ENCODE measurements at regions not wholly inside any gene's neighbourhood (a gene's known extent, or its start where the extent isn't known, plus 50 kb on each side); places are given as distances from the start of the nearest gene placed in this dataset.

DNA sequence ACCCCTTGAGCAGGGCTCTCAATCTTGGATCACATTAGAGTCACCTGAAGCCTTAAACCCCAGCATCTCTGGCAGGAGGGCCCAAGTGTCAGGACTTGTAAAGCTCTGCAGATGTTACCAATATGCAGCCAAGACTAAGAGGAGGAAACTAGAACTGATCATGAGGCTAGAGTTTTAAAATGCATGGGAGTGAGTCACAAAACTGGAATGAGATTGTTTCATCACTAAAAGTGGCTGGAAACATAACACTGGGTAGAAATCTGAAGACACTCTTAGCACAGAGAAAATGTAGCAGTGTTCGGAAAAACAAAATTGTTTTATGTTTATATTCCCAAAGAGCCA lies 63.3 kb upstream of the GHITM start:
- H3K27me3 ChIP-seq: no peaks in the 10 kb centered on the region
- H3K9me3 ChIP-seq: no peaks in the 10 kb centered on the region
- no peaks in the 10 kb centered on the region for H3K36me3 ChIP-seq
- TF ChIP-seq, protein P1, sequence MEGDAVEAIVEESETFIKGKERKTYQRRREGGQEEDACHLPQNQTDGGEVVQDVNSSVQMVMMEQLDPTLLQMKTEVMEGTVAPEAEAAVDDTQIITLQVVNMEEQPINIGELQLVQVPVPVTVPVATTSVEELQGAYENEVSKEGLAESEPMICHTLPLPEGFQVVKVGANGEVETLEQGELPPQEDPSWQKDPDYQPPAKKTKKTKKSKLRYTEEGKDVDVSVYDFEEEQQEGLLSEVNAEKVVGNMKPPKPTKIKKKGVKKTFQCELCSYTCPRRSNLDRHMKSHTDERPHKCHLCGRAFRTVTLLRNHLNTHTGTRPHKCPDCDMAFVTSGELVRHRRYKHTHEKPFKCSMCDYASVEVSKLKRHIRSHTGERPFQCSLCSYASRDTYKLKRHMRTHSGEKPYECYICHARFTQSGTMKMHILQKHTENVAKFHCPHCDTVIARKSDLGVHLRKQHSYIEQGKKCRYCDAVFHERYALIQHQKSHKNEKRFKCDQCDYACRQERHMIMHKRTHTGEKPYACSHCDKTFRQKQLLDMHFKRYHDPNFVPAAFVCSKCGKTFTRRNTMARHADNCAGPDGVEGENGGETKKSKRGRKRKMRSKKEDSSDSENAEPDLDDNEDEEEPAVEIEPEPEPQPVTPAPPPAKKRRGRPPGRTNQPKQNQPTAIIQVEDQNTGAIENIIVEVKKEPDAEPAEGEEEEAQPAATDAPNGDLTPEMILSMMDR (IDR thresholded peaks at IDR 0.05): no peak
- TF ChIP-seq POLR2A (IDR thresholded peaks at IDR 0.05; ENCODE audit: low read depth) (no peak), POLR2AphosphoS5 (IDR thresholded peaks at IDR 0.05) (peak in 1 of 2 donors; percentile 35)
- no peak overlapping the region for H3K4me3 ChIP-seq
- no peaks in the 10 kb centered on the region for H3K4me1 ChIP-seq
- DNase-seq (ENCODE audit: extremely low spot score): peak; percentile 75
- intact Hi-C loops (cut with DNase I): no loop called here
- WGBS: 37% methylated on average over 1 of the region's 1 CpG
- H3K27ac ChIP-seq (replicated peaks in 1 of 4): peak overlapping the region; percentile 39 to 66 (median 50)

DNA sequence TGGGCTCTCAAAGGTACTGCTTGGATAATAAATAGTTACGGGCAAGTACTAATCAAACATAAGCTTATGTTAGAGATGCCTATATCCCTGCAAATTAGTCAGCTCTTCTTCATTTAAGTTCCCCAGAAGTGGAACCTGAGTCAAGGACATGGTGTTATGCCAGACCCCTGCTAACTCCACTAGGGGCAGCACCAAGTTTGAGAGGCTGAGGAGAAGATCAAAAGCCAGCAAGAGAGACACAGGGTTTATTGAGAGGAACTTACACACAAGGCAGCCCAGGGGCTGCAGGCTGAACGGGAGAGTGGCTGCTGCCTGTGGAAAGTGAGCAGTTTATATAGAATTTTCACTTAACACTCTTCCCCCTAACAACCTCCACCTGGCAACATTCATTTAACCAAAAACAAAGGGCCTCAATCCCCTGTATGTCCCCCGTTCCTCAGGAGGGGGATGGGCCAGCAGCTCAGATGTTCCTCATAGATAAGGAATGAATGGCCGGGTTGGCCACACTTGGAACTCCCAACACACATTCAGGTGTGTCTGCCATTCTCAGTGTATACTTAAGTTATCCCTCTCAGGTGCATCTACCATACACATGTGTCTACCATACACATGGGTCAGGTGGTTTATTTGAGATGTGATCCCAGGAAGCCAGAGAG lies 62.6 kb upstream of the GHITM start:
- Histone ChIP-seq H3K4me3 (no peak overlapping the region), H3K27ac (replicated peaks in 1 of 4) (peak overlapping the region; percentile 33 to 57 (median 48)), H3K9me3 (no peaks in the 10 kb centered on the region), H3K36me3 (no peaks in the 10 kb centered on the region), H3K27me3 (no peaks in the 10 kb centered on the region), H3K4me1 (no peaks in the 10 kb centered on the region)
- peak; percentile 84 for DNase-seq (ENCODE audit: extremely low spot score)
- intact Hi-C loops (cut with DNase I): no loop called here
- TF ChIP-seq, protein P1 (IDR thresholded peaks at IDR 0.05): peak in 1 of 3 experiments; percentile 7
- no peak for TF ChIP-seq EP300 (IDR thresholded peaks at IDR 0.05)
- 49% methylated on average over 4 of the region's 4 CpGs for WGBS

DNA sequence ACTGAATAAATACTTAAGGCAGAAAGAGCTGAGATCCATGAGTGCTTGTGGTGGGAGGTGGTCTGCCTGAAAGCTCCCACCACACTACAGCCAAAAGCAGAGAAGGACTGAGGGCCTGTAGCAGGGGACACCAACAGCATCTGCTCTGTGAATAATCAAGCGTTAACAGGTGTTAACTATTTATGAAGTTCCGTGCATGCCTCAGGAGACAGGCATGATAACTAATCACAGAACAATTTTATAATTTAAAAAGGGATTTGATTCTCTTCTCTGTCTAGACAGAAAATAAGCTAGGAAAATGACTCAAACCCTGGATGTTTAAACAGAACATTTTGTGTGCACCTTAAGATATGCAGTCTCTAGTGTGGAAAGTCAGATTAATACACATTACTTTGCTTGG lies 61.5 kb upstream of the GHITM start:
- Histone ChIP-seq H3K4me3 (no peak overlapping the region), H3K27me3 (no peaks in the 10 kb centered on the region), H3K27ac (replicated peaks in 1 of 4) (no peak overlapping the region), H3K4me1 (no peaks in the 10 kb centered on the region), H3K36me3 (no peaks in the 10 kb centered on the region), H3K9me3 (no peaks in the 10 kb centered on the region)
- TF ChIP-seq EP300 (IDR thresholded peaks at IDR 0.05) (no peak), POLR2A (IDR thresholded peaks at IDR 0.05; ENCODE audit: low read depth) (no peak), POLR2AphosphoS5 (IDR thresholded peaks at IDR 0.05) (no peak)
- TF ChIP-seq, protein P1 (IDR thresholded peaks at IDR 0.05): no peak
- WGBS: 49% methylated on average over 2 of the region's 2 CpGs
- intact Hi-C loops (cut with DNase I): no loop called here
- DNase-seq (ENCODE audit: extremely low spot score): peak; percentile 62

DNA sequence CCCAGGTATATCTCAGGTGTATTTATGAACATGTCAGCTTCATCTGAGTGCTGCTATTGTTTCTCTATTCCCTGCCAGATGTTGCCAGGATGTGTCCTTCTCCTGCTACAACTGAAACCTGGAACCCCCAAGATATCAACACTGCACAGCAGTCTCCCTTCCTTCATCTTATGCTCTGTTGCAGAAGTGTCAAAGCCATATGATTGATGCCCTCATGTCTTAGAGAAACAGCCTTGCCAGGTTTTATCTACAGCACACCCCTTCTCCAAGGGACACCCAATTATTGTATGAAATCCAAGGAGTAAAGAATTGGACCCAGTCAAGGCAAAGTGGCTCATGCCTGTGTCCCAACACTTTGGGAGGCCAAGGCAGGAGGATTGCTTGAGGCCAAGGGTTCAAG lies 60.5 kb upstream of the GHITM start:
- Histone ChIP-seq H3K36me3 (no peaks in the 10 kb centered on the region), H3K9me3 (peaks cover 0 to 1% (median 0%) of the 10 kb centered on the region in 4 donors), H3K4me3 (no peak overlapping the region), H3K27me3 (no peaks in the 10 kb centered on the region), H3K27ac (replicated peaks in 1 of 4) (no peak overlapping the region), H3K4me1 (no peaks in the 10 kb centered on the region)
- intact Hi-C loops (cut with DNase I): no loop called here
- TF ChIP-seq EP300 (IDR thresholded peaks at IDR 0.05): no peak
- TF ChIP-seq POLR2AphosphoS5 (IDR thresholded peaks at IDR 0.05): no peak
- TF ChIP-seq POLR2A (IDR thresholded peaks at IDR 0.05; ENCODE audit: low read depth): no peak
- TF ChIP-seq, protein P1 (IDR thresholded peaks at IDR 0.05): no peak
- DNase-seq (ENCODE audit: extremely low spot score): peak; percentile 50

DNA sequence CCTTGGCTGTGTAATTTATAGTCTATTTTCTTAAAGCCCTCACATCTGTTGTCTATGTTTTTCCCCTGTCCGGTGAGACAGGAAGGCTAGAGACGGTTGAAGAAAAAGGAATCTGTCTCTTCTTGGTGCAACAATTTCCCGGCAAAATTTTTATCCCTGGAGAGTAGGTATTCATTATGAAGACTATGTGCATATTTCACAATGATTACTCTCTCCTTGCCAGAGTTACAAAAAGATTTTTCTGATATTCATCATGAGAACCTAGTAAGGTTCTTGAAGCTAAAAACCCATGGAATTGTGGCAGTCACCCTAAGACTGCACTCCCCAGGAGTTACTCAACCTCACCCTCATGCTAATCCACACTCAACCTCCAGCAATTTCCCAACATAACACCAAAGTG lies 55.0 kb upstream of the GHITM start:
- DNase-seq (ENCODE audit: extremely low spot score): no peak
- Histone ChIP-seq H3K27me3 (no peaks in the 10 kb centered on the region), H3K4me1 (no peaks in the 10 kb centered on the region), H3K9me3 (peaks cover 0 to 5% (median 0%) of the 10 kb centered on the region in 4 donors), H3K27ac (replicated peaks in 1 of 4) (no peak overlapping the region), H3K4me3 (no peak overlapping the region), H3K36me3 (no peaks in the 10 kb centered on the region)
- WGBS: 37% methylated on average over 3 of the region's 3 CpGs
- intact Hi-C loops (cut with DNase I): no loop called here
- TF ChIP-seq, protein P1 (IDR thresholded peaks at IDR 0.05): no peak
- no peak for TF ChIP-seq EP300 (IDR thresholded peaks at IDR 0.05)
- no peak for TF ChIP-seq POLR2A (IDR thresholded peaks at IDR 0.05; ENCODE audit: low read depth)
- no peak for TF ChIP-seq POLR2AphosphoS5 (IDR thresholded peaks at IDR 0.05)
